HepG2 (cell line): ENCODE measurements at regions not wholly inside any gene's neighbourhood (a gene's known extent, or its start where the extent isn't known, plus 50 kb on each side); places are given as distances from the start of the nearest gene placed in this dataset.

ENCODE experiments used
- ATAC-seq: fragments of 200-7000 bp; cut with Tn5 transposase; 3 replicates; pipeline ENCODE4 v1.9.1; 2020; ENCODE audit warnings: mild to moderate bottlenecking, moderate library complexity
- BruUV-seq: library from RNA; stranded (reverse); fragments of 400-500 nt; replicated peaks from 2 replicates; lab custom pipeline; 2021; lab: Mats Ljungman, UMichigan
- CTCF ChIA-PET: fragments of 300-600 bp; formaldehyde crosslinking; extraction: SDS; loops from one replicate; lab custom pipeline; 2021; ENCODE audit warnings: low total read pairs, inconsistent platforms, low intra/inter-chr PET ratio; lab: Yijun Ruan, JAX
- POLR2A ChIA-PET: fragments of 350-600 bp; sonication (Branson Sonifier 250); formaldehyde crosslinking; loops from one replicate; lab custom pipeline; 2020; ENCODE audit warnings: antibody characterized with exemption, inconsistent platforms; lab: Yijun Ruan, JAX
- DNase-seq: peaks from one replicate; pipeline ENCODE4 v3.0.0-alpha.2; 2015; ENCODE audit warnings: low spot score
- FAIRE-seq: peaks from 3 replicates; lab custom pipeline; 2011; peaks lifted over from hg19 to GRCh38; lab: Jason Lieb, UNC
- H2AFZ ChIP-seq: one replicate; pipeline ENCODE4 v1.6.1; 2011; ENCODE audit warnings: low read length, inconsistent platforms
- H3K27ac ChIP-seq: fragments of 300-600 bp; 3 replicates; pipeline ENCODE4 v1.8.0; 2011; ENCODE audit warnings: mixed run types, mild to moderate bottlenecking, mixed read lengths, low read length, inconsistent platforms; ENCODE audit not compliant: insufficient read depth; ENCODE audit errors: extremely low read length
- H3K27me3 ChIP-seq, 2 experiments: fragments of 200-600 bp in 1 of 2; 2 replicates in 1 of 2; 3 replicates in 1 of 2; pipeline versions ENCODE4 v1.6.0 to v1.8.0; 2011; ENCODE audit warnings: low read length in 2 of 2, mild to moderate bottlenecking in 2 of 2, moderate library complexity in 2 of 2, inconsistent platforms in 1 of 2; ENCODE audit not compliant: insufficient read depth in 2 of 2, control insufficient read depth in 1 of 2
- H3K36me3 ChIP-seq, 2 experiments: fragments of 200-600 bp in 1 of 2; replicated peaks in 1 of 2; 2 replicates in 1 of 2; 3 replicates in 1 of 2; pipeline versions ENCODE4 v1.5.1 to v1.8.0; 2011; ENCODE audit warnings: low read length in 2 of 2, inconsistent platforms in 1 of 2; ENCODE audit not compliant: insufficient read depth in 2 of 2, control insufficient read depth in 1 of 2
- H3K4me1 ChIP-seq: 2 replicates; pipeline ENCODE4 v1.5.1; 2012; ENCODE audit warnings: low read length, inconsistent platforms; ENCODE audit not compliant: insufficient read depth
- H3K4me2 ChIP-seq: 2 replicates; pipeline ENCODE4 v1.6.0; 2011; ENCODE audit warnings: low read depth, low read length, inconsistent platforms
- H3K4me3 ChIP-seq, 3 experiments: fragments of 200-600 bp in 1 of 3; sonication (generic), shearing (Covaris generic) in 1 of 3; replicated peaks in 1 of 3; 2 replicates each; pipeline ENCODE4 v1.5.1; 2011 to 2016; ENCODE audit warnings: low read length in 3 of 3, inconsistent platforms in 2 of 3, low read depth in 2 of 3, mild to moderate bottlenecking in 2 of 3, control low read depth in 1 of 3, mixed read lengths in 1 of 3; ENCODE audit not compliant: insufficient read depth in 1 of 3
- H3K79me2 ChIP-seq: one replicate; pipeline ENCODE4 v1.6.1; 2011; ENCODE audit warnings: low read length, inconsistent platforms; ENCODE audit not compliant: insufficient read depth
- H3K9ac ChIP-seq: 2 replicates; pipeline ENCODE4 v1.6.0; 2011; ENCODE audit warnings: mild to moderate bottlenecking, low read depth, low read length, inconsistent platforms; ENCODE audit not compliant: insufficient read depth
- H3K9me3 ChIP-seq: 2 replicates; pipeline ENCODE4 v1.5.1; 2012; ENCODE audit warnings: mild to moderate bottlenecking, low read length
- H4K20me1 ChIP-seq: 2 replicates; pipeline ENCODE4 v1.6.0; 2011; ENCODE audit warnings: inconsistent platforms, mild to moderate bottlenecking, low read length, moderate library complexity; ENCODE audit not compliant: insufficient read depth
- GATA4 ChIP-seq: sonication (generic); IDR thresholded peaks from 2 replicates; pipeline ENCODE4 v1.6.1; 2016; ENCODE audit warnings: antibody characterized with exemption, low read depth, borderline replicate concordance
- HOXA3 ChIP-seq: sonication (generic); formaldehyde crosslinking; IDR thresholded peaks from 2 replicates; pipeline ENCODE4 v1.5.0; 2020; ENCODE audit warnings: missing genetic modification reagents
- KDM2A ChIP-seq: sonication (generic); formaldehyde crosslinking; IDR thresholded peaks from 2 replicates; pipeline ENCODE4 v1.4.0; 2020; ENCODE audit warnings: low read depth, missing genetic modification reagents, borderline replicate concordance
- KMT2A ChIP-seq: sonication (generic); formaldehyde crosslinking; IDR thresholded peaks from 2 replicates; pipeline ENCODE4 v1.4.0; 2020; ENCODE audit warnings: missing genetic modification reagents
- NFE2L1 ChIP-seq: sonication (generic); formaldehyde crosslinking; IDR thresholded peaks from 2 replicates; pipeline ENCODE4 v1.4.0; 2020; ENCODE audit warnings: missing genetic modification reagents, mild to moderate bottlenecking, borderline replicate concordance
- REPIN1 ChIP-seq: sonication (generic); formaldehyde crosslinking; IDR thresholded peaks from 2 replicates; pipeline ENCODE4 v1.8.0; 2022; ENCODE audit warnings: missing genetic modification reagents, low read depth, mild to moderate bottlenecking, borderline replicate concordance
- SAP130 ChIP-seq: IDR thresholded peaks from 2 replicates; pipeline ENCODE4 v1.6.1; 2016; ENCODE audit warnings: low read depth
- SRSF4 ChIP-seq: fragments of 200-400 bp; formaldehyde crosslinking; IDR thresholded peaks from one replicate; pipeline ENCODE4 v1.6.1; 2018; ENCODE audit warnings: mild to moderate bottlenecking, low read depth, low read length, moderate library complexity; ENCODE audit not compliant: poor library complexity, severe bottlenecking
- ZBED4 ChIP-seq: sonication (generic); formaldehyde crosslinking; IDR thresholded peaks from 2 replicates; pipeline ENCODE4 v1.4.0; 2020; ENCODE audit warnings: missing genetic modification reagents, borderline replicate concordance
- ZFX ChIP-seq: sonication (generic); formaldehyde crosslinking; IDR thresholded peaks from 2 replicates; pipeline ENCODE4 v1.4.0; 2020; ENCODE audit warnings: mild to moderate bottlenecking, low read depth, missing genetic modification reagents, moderate library complexity
- ZNF512B ChIP-seq: sonication (generic); formaldehyde crosslinking; IDR thresholded peaks from 2 replicates; pipeline ENCODE4 v1.5.1; 2020; ENCODE audit warnings: missing genetic modification reagents, mild to moderate bottlenecking, borderline replicate concordance
- ZNF776 ChIP-seq: sonication (generic); formaldehyde crosslinking; IDR thresholded peaks from 2 replicates; pipeline ENCODE4 v1.4.0; 2020; ENCODE audit warnings: mild to moderate bottlenecking, missing genetic modification reagents
- WGBS: methylation state at CpG from one replicate; pipeline ENCODE4 v1.1.6; 2017; ENCODE audit warnings: low lambda C conversion rate; 5-methylcytosine and 5-hydroxymethylcytosine counted together
- in situ Hi-C: cut with HindIII; loops from 2 replicates; pipeline ENCODE4 v1.10.0; 2017; ENCODE audit warnings: low pct_unique_long_range_greater_than_20kb; ENCODE audit not compliant: extremely low pct_ligation_motif_present
- intact Hi-C: fragments of 100-400 bp; cut with micrococcal nuclease; formaldehyde crosslinking; loops from one replicate; pipeline ENCODE4 v1.10.0; 2022; ENCODE audit not compliant: unreplicated experiment

DNA sequence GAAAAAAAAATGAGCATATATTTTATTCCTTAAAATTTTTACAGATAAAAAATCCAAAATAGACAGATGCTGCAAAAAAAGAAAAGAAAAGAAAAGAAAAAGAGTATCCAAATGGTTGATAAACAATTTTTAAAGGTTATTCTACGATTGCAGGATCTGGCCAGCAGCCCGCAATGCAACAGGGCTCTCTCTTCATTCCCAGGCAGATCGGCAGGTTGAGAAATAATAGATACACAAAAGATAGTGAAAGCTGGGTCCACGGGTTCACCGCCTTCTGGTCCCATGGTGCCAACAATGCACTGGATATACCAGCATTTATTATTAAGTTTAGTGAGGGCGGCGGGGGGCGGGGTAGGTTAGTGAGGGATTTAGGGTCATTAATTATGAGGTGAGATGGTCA lies 1448.9 kb downstream of the NLGN4Y start:
- DNase-seq (no peak), ATAC-seq (no peak), FAIRE-seq (no peak)
- H3K27me3 ChIP-seq = no peaks in the 10 kb centered on the region
- no TSS peak for BruUV-seq
- H3K9me3 ChIP-seq = peaks cover 17% of the 10 kb centered on the region; the same call in 1 of the 2 replicates
- H3K4me1 ChIP-seq = no peaks in the 10 kb centered on the region
- ChIA-PET POLR2A (no interaction called here), CTCF (no interaction called here)
- WGBS = 6% methylated on average over 8 of the region's 8 CpGs
- no peaks in the 10 kb centered on the region for H4K20me1 ChIP-seq
- no peaks in the 10 kb centered on the region for H3K79me2 ChIP-seq
- H3K27ac ChIP-seq = no peak overlapping the region
- H3K36me3 ChIP-seq = no peaks in the 10 kb centered on the region
- H3K4me2 ChIP-seq = no peak overlapping the region
- H3K4me3 ChIP-seq = no peak overlapping the region
- H3K9ac ChIP-seq = no peak overlapping the region
- no peak overlapping the region for H2AFZ ChIP-seq
- intact Hi-C loops = no loop called here
- in situ Hi-C loops = no loop called here
- TF ChIP-seq KMT2A (no peak), SAP130 (no peak)
- TF ChIP-seq, all 625 proteins: peak for 0

GRCh38 chrY:15976771-15977170 lies 1452.4 kb downstream of the NLGN4Y start:
- intact Hi-C loops (no loop called here), in situ Hi-C loops (no loop called here)
- ATAC-seq (no peak), DNase-seq (no peak), FAIRE-seq (no peak)
- 59% methylated on average over 4 of the region's 4 CpGs for WGBS
- H3K4me3 ChIP-seq = no peak overlapping the region
- H3K4me1 ChIP-seq = no peaks in the 10 kb centered on the region
- H3K9me3 ChIP-seq = peaks cover 25% of the 10 kb centered on the region
- no peak overlapping the region for H2AFZ ChIP-seq
- ChIA-PET POLR2A (no interaction called here), CTCF (no interaction called here)
- H3K79me2 ChIP-seq = no peaks in the 10 kb centered on the region
- H3K4me2 ChIP-seq = no peak overlapping the region
- no TSS peak for BruUV-seq
- H3K36me3 ChIP-seq = no peaks in the 10 kb centered on the region
- H3K27ac ChIP-seq = no peak overlapping the region
- H4K20me1 ChIP-seq = no peaks in the 10 kb centered on the region
- no peaks in the 10 kb centered on the region for H3K27me3 ChIP-seq
- no peak overlapping the region for H3K9ac ChIP-seq
- TF ChIP-seq ZNF512B (CRISPR knock-in tag) (no peak), HOXA3 (CRISPR knock-in tag) (no peak), ZFX (CRISPR knock-in tag) (no peak), ZNF776 (CRISPR knock-in tag) (no peak), KDM2A (no peak), ZBED4 (CRISPR knock-in tag) (no peak), SRSF4 (no peak), NFE2L1 (CRISPR knock-in tag) (no peak), REPIN1 (no peak), GATA4 (no peak)
